GM21526 (cell line): ENCODE measurements at regions not wholly inside any gene's neighbourhood (a gene's known extent, or its start where the extent isn't known, plus 50 kb on each side); places are given as distances from the start of the nearest gene placed in this dataset.
"Not testable (repeated sequence)": the region's sequence is repeated elsewhere in the genome, so short reads cannot be mapped to it uniquely, and the experiment has no call there.

Source experiments
- ATAC-seq: cut with Tn5 transposase; IDR thresholded peaks from one replicate; pipeline ENCODE4 v1.9.1; 2021; ENCODE audit warnings: moderate library complexity; ENCODE audit not compliant: unreplicated experiment, low FRiP score

- no peak for ATAC-seq
Observed at GRCh38 chr9:89943728-89944127, 338.9 kb downstream of the GADD45G start.

GRCh38 chr9:89945133-89945532 is 340.3 kb downstream of the GADD45G start:
- ATAC-seq, result no peak

- no peak for ATAC-seq
Observed at GRCh38 chr9:89946741-89947140, 341.9 kb downstream of the GADD45G start.

- no peak for ATAC-seq
Observed at GRCh38 chr9:89949111-89949510, 344.3 kb downstream of the GADD45G start.

GRCh38 chr9:89951675-89952074 is 346.9 kb downstream of the GADD45G start:
- no peak for ATAC-seq

- no peak for ATAC-seq
Observed at GRCh38 chr9:89952401-89952800, 347.6 kb downstream of the GADD45G start.

- ATAC-seq, result not testable (repeated sequence)
Observed at GRCh38 chr9:89953263-89953662, 348.5 kb downstream of the GADD45G start.

GRCh38 chr9:89953824-89954615 is 349.2 kb downstream of the GADD45G start:
- no peak for ATAC-seq

GRCh38 chr9:89955144-89955543 is 350.3 kb downstream of the GADD45G start:
- ATAC-seq, result no peak

- ATAC-seq, result no peak
Observed at GRCh38 chr9:89955626-89956025, 350.8 kb downstream of the GADD45G start.

GRCh38 chr9:89956331-89956730 is 351.5 kb downstream of the GADD45G start:
- no peak for ATAC-seq

GRCh38 chr9:89956907-89957306 is 352.1 kb downstream of the GADD45G start:
- ATAC-seq, result no peak

- ATAC-seq, result no peak
Observed at GRCh38 chr9:89958086-89958485, 353.3 kb downstream of the GADD45G start.

GRCh38 chr9:89961616-89962341 is 357.0 kb downstream of the GADD45G start:
- no peak for ATAC-seq

- ATAC-seq, result no peak
Observed at GRCh38 chr9:89963280-89963679, 358.5 kb downstream of the GADD45G start.

- ATAC-seq, result no peak
Observed at GRCh38 chr9:89967527-89967926, 362.7 kb downstream of the GADD45G start.

- no peak for ATAC-seq
Observed at GRCh38 chr9:89969156-89969675, 364.4 kb downstream of the GADD45G start.

- ATAC-seq, result no peak
Observed at GRCh38 chr9:89969881-89970639, 365.2 kb downstream of the GADD45G start.

GRCh38 chr9:89970701-89971100 is 365.9 kb downstream of the GADD45G start:
- ATAC-seq, result no peak

- no peak for ATAC-seq
Observed at GRCh38 chr9:89972535-89972934, 367.7 kb downstream of the GADD45G start.

GRCh38 chr9:89974582-89974981 is 369.8 kb downstream of the GADD45G start:
- ATAC-seq, result no peak
